HEK293 (cell line): ENCODE measurements at regions not wholly inside any gene's neighbourhood (a gene's known extent, or its start where the extent isn't known, plus 50 kb on each side); places are given as distances from the start of the nearest gene placed in this dataset.
"Not testable (repeated sequence)": the region's sequence is repeated elsewhere in the genome, so short reads cannot be mapped to it uniquely, and the experiment has no call there.

Source experiments
- CTCF ChIA-PET: fragments of 350-600 bp; formaldehyde crosslinking; extraction: SDS; loops from one replicate; lab custom pipeline; 2021; ENCODE audit warnings: antibody characterized with exemption; lab: Yijun Ruan, JAX
- POLR2A ChIA-PET: fragments of 300-600 bp; formaldehyde crosslinking; extraction: SDS; loops from one replicate; lab custom pipeline; 2020; ENCODE audit warnings: antibody characterized with exemption, inconsistent platforms; lab: Yijun Ruan, JAX
- H3K27ac ChIP-seq: fragments of 200-500 bp; sonication (Bioruptor generic); 2 replicates; pipeline ENCODE4 v1.5.1; 2014; ENCODE audit warnings: low read depth, low read length, control low read depth, inconsistent platforms; ENCODE audit errors: extremely low read depth
- H3K36me3 ChIP-seq, 2 experiments: fragments of 200-500 bp in 1 of 2; sonication (Bioruptor generic) in 1 of 2; 1 replicate in 1 of 2; 2 replicates in 1 of 2; pipeline ENCODE4 v1.5.1; 2014 to 2017; ENCODE audit warnings: inconsistent platforms in 2 of 2, low read length in 2 of 2; ENCODE audit not compliant: control insufficient read depth in 2 of 2, insufficient read depth in 1 of 2
- H3K4me1 ChIP-seq: fragments of 200-500 bp; sonication (Bioruptor generic); 2 replicates; pipeline ENCODE4 v1.5.1; 2014; ENCODE audit warnings: mild to moderate bottlenecking, low read length, inconsistent platforms; ENCODE audit not compliant: control insufficient read depth, insufficient read depth
- H3K4me3 ChIP-seq: 2 replicates; pipeline ENCODE4 v1.5.1; 2011; ENCODE audit warnings: low read depth, mild to moderate bottlenecking, control low read depth, low read length, moderate library complexity
- H3K9me3 ChIP-seq: fragments of 200-500 bp; sonication (Bioruptor generic); 2 replicates; pipeline ENCODE4 v1.5.1; 2014; ENCODE audit warnings: low read depth, low read length, inconsistent platforms; ENCODE audit not compliant: control insufficient read depth, insufficient read depth
- ELK4 ChIP-seq: IDR thresholded peaks from 2 replicates; pipeline ENCODE4 v1.6.1; 2011; ENCODE audit warnings: mild to moderate bottlenecking, low read depth, low read length, borderline replicate concordance
- HOXA7 ChIP-seq: sonication (generic); formaldehyde crosslinking; IDR thresholded peaks from 2 replicates; pipeline ENCODE4 v1.8.1; 2022; ENCODE audit warnings: missing genetic modification reagents, borderline replicate concordance
- OVOL3 ChIP-seq: fragments of 450-650 bp; formaldehyde crosslinking; IDR thresholded peaks from 2 replicates; pipeline ENCODE4 v1.5.1; 2016; ENCODE audit warnings: missing biosample characterization, missing genetic modification characterization
- ZBTB6 ChIP-seq: fragments of 450-650 bp; formaldehyde crosslinking; IDR thresholded peaks from 2 replicates; pipeline ENCODE4 v1.5.1; 2017; ENCODE audit warnings: missing biosample characterization, missing genetic modification characterization
- ZNF140 ChIP-seq: fragments of 450-650 bp; formaldehyde crosslinking; IDR thresholded peaks from 2 replicates; pipeline ENCODE4 v1.5.1; 2016; ENCODE audit warnings: missing biosample characterization, missing genetic modification characterization
- ZNF146 ChIP-seq: fragments of 450-650 bp; formaldehyde crosslinking; IDR thresholded peaks from 2 replicates; pipeline ENCODE4 v1.5.1; 2016; ENCODE audit warnings: missing biosample characterization, missing genetic modification characterization
- ZNF223 ChIP-seq: fragments of 450-650 bp; formaldehyde crosslinking; IDR thresholded peaks from 2 replicates; pipeline ENCODE4 v1.5.1; 2016; ENCODE audit warnings: missing biosample characterization, missing genetic modification characterization
- ZNF239 ChIP-seq: fragments of 450-650 bp; formaldehyde crosslinking; IDR thresholded peaks from 2 replicates; pipeline ENCODE4 v1.5.1; 2016; ENCODE audit warnings: missing biosample characterization, missing genetic modification characterization
- ZNF26 ChIP-seq: fragments of 450-650 bp; formaldehyde crosslinking; IDR thresholded peaks from 2 replicates; pipeline ENCODE4 v1.5.1; 2016; ENCODE audit warnings: missing biosample characterization, missing genetic modification characterization
- ZNF510 ChIP-seq: fragments of 450-650 bp; formaldehyde crosslinking; IDR thresholded peaks from 2 replicates; pipeline ENCODE4 v1.5.1; 2018; ENCODE audit warnings: mild to moderate bottlenecking, missing genetic modification characterization, missing biosample characterization; ENCODE audit not compliant: insufficient replicate concordance
- ZNF513 ChIP-seq: fragments of 450-650 bp; IDR thresholded peaks from 2 replicates; pipeline ENCODE4 v1.5.1; 2018; ENCODE audit warnings: missing biosample characterization, missing genetic modification characterization
- ZNF596 ChIP-seq: fragments of 450-650 bp; IDR thresholded peaks from 2 replicates; pipeline ENCODE4 v1.5.0; 2018; ENCODE audit warnings: missing biosample characterization, mild to moderate bottlenecking, missing genetic modification characterization, moderate library complexity
- ZNF629 ChIP-seq: fragments of 450-650 bp; formaldehyde crosslinking; IDR thresholded peaks from 2 replicates; pipeline ENCODE4 v1.5.1; 2017; ENCODE audit warnings: missing biosample characterization, missing genetic modification characterization
- ZNF792 ChIP-seq: fragments of 450-650 bp; formaldehyde crosslinking; IDR thresholded peaks from 2 replicates; pipeline ENCODE4 v1.5.1; 2016; ENCODE audit warnings: missing biosample characterization, missing genetic modification characterization
- ZSCAN30 ChIP-seq: fragments of 450-650 bp; IDR thresholded peaks from 2 replicates; pipeline ENCODE4 v1.5.1; 2018; ENCODE audit warnings: missing biosample characterization, mild to moderate bottlenecking, missing genetic modification characterization, moderate library complexity

GRCh38 chr1:82782599-82782998, 981.9 kb downstream of the ADGRL2 start:
- Histone ChIP-seq H3K36me3 (no peaks in the 10 kb centered on the region), H3K4me1 (no peaks in the 10 kb centered on the region), H3K9me3 (no peaks in the 10 kb centered on the region), H3K27ac (no peak overlapping the region), H3K4me3 (no peak overlapping the region)
- ChIA-PET CTCF (interaction anchor here (0.6 kb wide), 1 partner anchor 1346 kb away, joined by 3 read pairs; no protein-coding TSS in a partner anchor), POLR2A (no interaction called here)
- TF ChIP-seq ZNF140 (tag by site-specific recombination) (no peak), ZNF510 (tag by site-specific recombination) (no peak), ZNF239 (tag by site-specific recombination) (no peak), ZNF629 (tag by site-specific recombination) (no peak), OVOL3 (tag by site-specific recombination) (no peak), ZNF513 (tag by site-specific recombination) (no peak), ZSCAN30 (tag by site-specific recombination) (no peak), ZNF596 (no peak)

GRCh38 chr1:82778612-82779011, 977.9 kb downstream of the ADGRL2 start:
- ChIA-PET CTCF (interaction anchor here (0.6 to 1.0 kb wide), 4 partner anchors 18 to 1371 kb away, joined by 3 to 4 read pairs (median 3); no protein-coding TSS in a partner anchor), POLR2A (no interaction called here)
- Histone ChIP-seq H3K4me3 (no peak overlapping the region), H3K4me1 (no peaks in the 10 kb centered on the region), H3K36me3 (no peaks in the 10 kb centered on the region), H3K27ac (no peak overlapping the region), H3K9me3 (no peaks in the 10 kb centered on the region)
- no peak for TF ChIP-seq ZBTB6 (tag by site-specific recombination)

- no peaks in the 10 kb centered on the region for H3K9me3 ChIP-seq
- H3K27ac ChIP-seq, result no peak overlapping the region
- POLR2A ChIA-PET, result no interaction called here
- no peaks in the 10 kb centered on the region for H3K4me1 ChIP-seq
- no peaks in the 10 kb centered on the region for H3K36me3 ChIP-seq
- H3K4me3 ChIP-seq, result no peak overlapping the region
- CTCF ChIA-PET, result no interaction called here
- no peak for TF ChIP-seq ELK4
- TF ChIP-seq ZNF146 (tag by site-specific recombination), result no peak
- no peak for TF ChIP-seq ZNF26 (tag by site-specific recombination)
- TF ChIP-seq HOXA7 (CRISPR knock-in tag), result no peak
- no peak for TF ChIP-seq ZNF223 (tag by site-specific recombination)
- TF ChIP-seq ZNF792 (tag by site-specific recombination), result no peak
These were observed 976.5 kb downstream of the ADGRL2 start for GRCh38 chr1:82777240-82777639.

GRCh38 chr1:82776730-82777129, 976.0 kb downstream of the ADGRL2 start:
- H3K27ac ChIP-seq, H3K9me3 ChIP-seq, CTCF ChIA-PET, POLR2A ChIA-PET, H3K4me3 ChIP-seq, H3K4me1 ChIP-seq, H3K36me3 ChIP-seq: not testable (repeated sequence)
